ENCODE measurements at regions not wholly inside any gene's neighbourhood (a gene's known extent, or its start where the extent isn't known, plus 50 kb on each side); places are given as distances from the start of the nearest gene placed in this dataset.
A peak's percentile ranks its signal among the peaks of the same experiment; 100 is the strongest.

DNA sequence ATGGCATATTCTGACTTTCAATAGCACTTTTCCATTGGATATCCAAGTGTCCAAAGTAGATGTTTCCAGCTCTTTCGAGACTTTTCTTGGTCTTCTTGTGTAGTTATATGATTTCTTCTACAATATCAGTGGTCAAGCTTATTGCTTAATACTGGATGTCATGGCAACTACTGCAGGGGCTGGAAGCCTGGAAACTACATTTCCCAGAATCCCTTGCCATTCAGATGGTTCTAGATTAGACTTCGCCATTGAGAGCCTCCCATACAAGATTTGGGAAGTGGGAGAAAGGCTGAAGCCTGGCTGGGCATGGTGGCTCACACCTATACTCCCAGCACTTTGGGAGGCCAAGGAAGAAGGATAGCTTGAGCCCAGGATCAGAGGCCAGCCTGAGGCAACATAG lies 153.6 kb downstream of the C16orf95 start:
- DNase-seq: no peak
- no peaks in the 10 kb centered on the region for H3K27me3 ChIP-seq (ENCODE audit: control insufficient read depth, insufficient read depth)
- no peaks in the 10 kb centered on the region for H3K4me1 ChIP-seq (ENCODE audit: control insufficient read depth, insufficient read depth, low read length)
- 92% methylated on average over 2 of the region's 2 CpGs for WGBS
- no peak overlapping the region for H3K4me3 ChIP-seq (ENCODE audit: low read length)
- intact Hi-C loops (cut with DNase I): no loop called here
- H3K27ac ChIP-seq (ENCODE audit: low read length): no peak overlapping the region
- ATAC-seq: no peak
- H3K9me3 ChIP-seq (ENCODE audit: control insufficient read depth, low read length): no peaks in the 10 kb centered on the region

DNA sequence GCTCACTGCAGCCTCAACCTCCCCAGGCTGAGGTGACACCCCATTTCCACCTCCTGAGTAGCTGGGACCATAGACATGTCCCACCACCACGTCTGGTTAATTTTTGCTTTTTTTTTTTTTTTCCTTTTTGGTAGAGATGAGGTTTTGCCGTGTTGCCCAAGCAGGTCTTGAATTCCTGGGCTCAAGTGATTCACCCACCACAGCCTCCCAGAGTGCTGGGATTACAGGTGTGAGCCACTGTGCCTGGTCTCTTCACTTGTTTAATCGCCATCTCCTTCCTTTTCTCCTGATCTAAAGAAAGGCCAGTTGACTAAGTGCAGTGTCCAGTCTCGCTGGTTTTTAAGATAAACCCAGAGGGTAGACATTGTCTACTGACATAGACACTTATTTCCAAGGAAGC lies 152.0 kb downstream of the C16orf95 start:
- no peak for ATAC-seq
- 83% methylated on average over 4 of the region's 4 CpGs for WGBS
- intact Hi-C loops (cut with DNase I): no loop called here

GRCh38 chr16:87165885-87166284 lies 151.3 kb downstream of the C16orf95 start:
- Histone ChIP-seq H3K27me3 (ENCODE audit: control insufficient read depth, insufficient read depth) (no peaks in the 10 kb centered on the region), H3K4me1 (ENCODE audit: control insufficient read depth, insufficient read depth, low read length) (no peaks in the 10 kb centered on the region), H3K27ac (ENCODE audit: low read length) (no peak overlapping the region), H3K4me3 (ENCODE audit: low read length) (no peak overlapping the region), H3K9me3 (ENCODE audit: control insufficient read depth, low read length) (no peaks in the 10 kb centered on the region)
- DNase-seq (no peak), ATAC-seq (no peak)
- WGBS: 63% methylated on average over 9 of the region's 9 CpGs
- intact Hi-C loops (cut with DNase I): no loop called here

More for the DNA sequence above, 152.0 kb downstream of the C16orf95 start:
- Histone ChIP-seq H3K27ac (ENCODE audit: low read length) (no peak overlapping the region), H3K9me3 (ENCODE audit: control insufficient read depth, low read length) (no peaks in the 10 kb centered on the region), H3K27me3 (ENCODE audit: control insufficient read depth, insufficient read depth) (no peaks in the 10 kb centered on the region), H3K4me1 (ENCODE audit: control insufficient read depth, insufficient read depth, low read length) (no peaks in the 10 kb centered on the region), H3K4me3 (ENCODE audit: low read length) (no peak overlapping the region)
- DNase-seq: no peak

GRCh38 chr16:87166321-87166720 lies 150.9 kb downstream of the C16orf95 start:
- no peaks in the 10 kb centered on the region for H3K27me3 ChIP-seq (ENCODE audit: control insufficient read depth, insufficient read depth)
- 85% methylated on average over 9 of the region's 9 CpGs for WGBS
- H3K27ac ChIP-seq (ENCODE audit: low read length): no peak overlapping the region
- H3K4me1 ChIP-seq (ENCODE audit: control insufficient read depth, insufficient read depth, low read length): no peaks in the 10 kb centered on the region
- DNase-seq (no peak), ATAC-seq (no peak)
- no peaks in the 10 kb centered on the region for H3K9me3 ChIP-seq (ENCODE audit: control insufficient read depth, low read length)
- intact Hi-C loops (cut with DNase I): no loop called here
- H3K4me3 ChIP-seq (ENCODE audit: low read length): no peak overlapping the region

DNA sequence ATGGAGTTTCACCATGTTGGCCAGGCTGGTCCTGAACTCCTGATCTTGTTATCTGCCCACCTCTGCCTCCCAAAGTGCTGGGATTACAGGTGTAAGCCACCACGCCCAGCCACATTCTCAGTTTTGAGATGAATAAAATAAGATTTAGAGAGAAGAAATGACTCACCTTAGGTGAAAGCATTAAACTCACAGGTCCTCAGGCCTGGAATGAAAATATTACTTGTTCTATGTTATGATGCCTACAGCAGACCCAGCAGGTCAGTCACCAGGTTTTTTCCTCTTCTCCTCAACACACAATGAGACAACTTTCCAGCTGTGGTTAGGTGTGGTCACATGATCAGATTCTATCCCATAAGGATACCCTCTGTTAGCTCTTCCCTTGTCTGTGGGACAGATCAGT lies 150.3 kb downstream of the C16orf95 start:
- Histone ChIP-seq H3K27me3 (ENCODE audit: control insufficient read depth, insufficient read depth) (no peaks in the 10 kb centered on the region), H3K4me3 (ENCODE audit: low read length) (no peak overlapping the region), H3K4me1 (ENCODE audit: control insufficient read depth, insufficient read depth, low read length) (no peaks in the 10 kb centered on the region), H3K9me3 (ENCODE audit: control insufficient read depth, low read length) (no peaks in the 10 kb centered on the region), H3K27ac (ENCODE audit: low read length) (no peak overlapping the region)
- intact Hi-C loops (cut with DNase I): no loop called here
- ATAC-seq: no peak
- WGBS: 90% methylated on average over 1 of the region's 1 CpG
- no peak for DNase-seq

DNA sequence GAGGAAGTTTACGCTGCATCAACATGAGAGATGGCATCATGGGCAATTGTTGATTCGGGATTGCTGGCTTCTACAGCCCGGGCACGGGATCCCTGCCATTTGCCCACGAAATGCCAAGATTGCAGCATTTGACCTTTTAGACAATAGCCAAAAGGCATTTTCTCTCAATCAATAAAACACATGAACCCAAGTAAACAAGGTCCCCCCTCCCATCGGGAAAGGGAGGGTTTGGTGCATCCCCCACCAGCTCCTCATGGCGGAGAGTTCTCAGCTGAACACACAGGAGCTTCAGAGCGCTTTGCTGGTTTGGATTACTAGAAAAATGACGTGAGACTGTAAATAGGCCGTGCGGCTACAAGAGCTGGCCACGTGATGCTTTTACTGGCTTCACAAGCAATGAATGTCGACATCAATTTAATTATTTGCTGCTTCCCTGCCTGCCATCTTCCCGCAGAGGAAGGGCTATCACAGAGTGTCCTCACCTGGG lies 147.6 kb downstream of the C16orf95 start:
- ATAC-seq: no peak
- Histone ChIP-seq H3K4me1 (ENCODE audit: control insufficient read depth, insufficient read depth, low read length) (no peaks in the 10 kb centered on the region), H3K9me3 (ENCODE audit: control insufficient read depth, low read length) (no peaks in the 10 kb centered on the region), H3K27ac (ENCODE audit: low read length) (no peak overlapping the region), H3K27me3 (ENCODE audit: control insufficient read depth, insufficient read depth) (no peaks in the 10 kb centered on the region), H3K4me3 (ENCODE audit: low read length) (no peak overlapping the region)
- 79% methylated on average over 14 of the region's 14 CpGs for WGBS
- no peak for DNase-seq
- intact Hi-C loops (cut with DNase I): no loop called here

- ATAC-seq (no peak), DNase-seq (no peak)
- no peaks in the 10 kb centered on the region for H3K4me1 ChIP-seq (ENCODE audit: control insufficient read depth, insufficient read depth, low read length)
- intact Hi-C loops (cut with DNase I): no loop called here
- H3K4me3 ChIP-seq (ENCODE audit: low read length): no peak overlapping the region
- 92% methylated on average over 5 of the region's 5 CpGs for WGBS
- H3K27me3 ChIP-seq (ENCODE audit: control insufficient read depth, insufficient read depth): no peaks in the 10 kb centered on the region
- no peaks in the 10 kb centered on the region for H3K9me3 ChIP-seq (ENCODE audit: control insufficient read depth, low read length)
- H3K27ac ChIP-seq (ENCODE audit: low read length): no peak overlapping the region
These were observed 146.9 kb downstream of the C16orf95 start for GRCh38 chr16:87170310-87170709.

DNA sequence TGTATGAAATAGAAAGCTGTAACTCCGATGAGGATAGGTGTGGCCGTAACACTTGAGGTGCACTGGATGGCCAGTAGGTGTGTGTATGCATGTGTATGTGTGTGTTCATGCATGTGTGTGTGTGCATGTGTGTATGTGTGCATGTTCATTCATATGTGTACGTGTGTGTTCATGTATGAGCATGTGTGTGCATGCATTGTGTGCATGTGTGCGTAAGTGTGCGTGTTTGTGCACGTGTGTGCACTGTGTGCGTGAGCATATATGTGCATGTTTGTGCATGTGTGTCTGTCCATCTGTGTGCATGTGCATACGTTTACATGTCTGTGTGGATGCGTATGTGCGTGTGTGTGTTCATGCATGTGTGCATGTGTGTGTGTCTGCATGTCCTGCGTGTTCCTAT lies 145.5 kb downstream of the C16orf95 start:
- no peak for DNase-seq
- H3K27ac ChIP-seq (ENCODE audit: low read length): no peak overlapping the region
- H3K9me3 ChIP-seq (ENCODE audit: control insufficient read depth, low read length): no peaks in the 10 kb centered on the region
- H3K27me3 ChIP-seq (ENCODE audit: control insufficient read depth, insufficient read depth): no peaks in the 10 kb centered on the region
- no peaks in the 10 kb centered on the region for H3K4me1 ChIP-seq (ENCODE audit: control insufficient read depth, insufficient read depth, low read length)
- no peak overlapping the region for H3K4me3 ChIP-seq (ENCODE audit: low read length)
- intact Hi-C loops (cut with DNase I): no loop called here
- no peak for ATAC-seq
- WGBS: 96% methylated on average over 11 of the region's 11 CpGs

DNA sequence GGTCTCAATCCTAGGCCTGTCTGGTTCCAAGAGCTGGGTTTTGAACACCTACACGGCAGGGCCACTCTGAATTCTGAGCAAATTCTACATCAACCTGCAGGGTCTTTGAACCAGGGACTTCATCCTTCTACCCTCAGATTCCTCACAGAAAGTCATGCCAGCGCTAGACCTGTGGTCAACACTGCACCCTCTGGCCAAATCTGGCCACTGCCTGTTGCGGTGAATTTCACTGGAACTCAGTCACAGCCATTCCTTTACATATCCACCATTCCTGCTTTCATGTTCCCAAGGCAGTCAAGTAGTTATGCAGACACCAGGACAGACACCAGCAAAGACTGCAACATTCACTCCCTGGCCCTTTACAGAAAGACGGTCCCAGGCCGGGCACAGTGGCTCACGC lies 144.6 kb downstream of the C16orf95 start:
- intact Hi-C loops (cut with DNase I): no loop called here
- Histone ChIP-seq H3K9me3 (ENCODE audit: control insufficient read depth, low read length) (no peaks in the 10 kb centered on the region), H3K4me3 (ENCODE audit: low read length) (no peak overlapping the region), H3K4me1 (ENCODE audit: control insufficient read depth, insufficient read depth, low read length) (no peaks in the 10 kb centered on the region), H3K27ac (ENCODE audit: low read length) (no peak overlapping the region), H3K27me3 (ENCODE audit: control insufficient read depth, insufficient read depth) (no peaks in the 10 kb centered on the region)
- DNase-seq (no peak), ATAC-seq (no peak)
- 90% methylated on average over 6 of the region's 6 CpGs for WGBS

- intact Hi-C loops (cut with DNase I): no loop called here
- Histone ChIP-seq H3K27ac (ENCODE audit: low read length) (no peak overlapping the region), H3K9me3 (ENCODE audit: control insufficient read depth, low read length) (no peaks in the 10 kb centered on the region), H3K27me3 (ENCODE audit: control insufficient read depth, insufficient read depth) (no peaks in the 10 kb centered on the region), H3K4me1 (ENCODE audit: control insufficient read depth, insufficient read depth, low read length) (no peaks in the 10 kb centered on the region), H3K4me3 (ENCODE audit: low read length) (no peak overlapping the region)
- WGBS: 53% methylated on average over 10 of the region's 10 CpGs
- peak in 1 of 2 donors; percentile 72 for ATAC-seq
- DNase-seq: peak in 1 of 3 donors; percentile 28
These were observed 143.8 kb downstream of the C16orf95 start for GRCh38 chr16:87173294-87173893.

- Histone ChIP-seq H3K9me3 (ENCODE audit: control insufficient read depth, low read length) (no peaks in the 10 kb centered on the region), H3K4me1 (ENCODE audit: control insufficient read depth, insufficient read depth, low read length) (no peaks in the 10 kb centered on the region), H3K27ac (ENCODE audit: low read length) (no peak overlapping the region), H3K27me3 (ENCODE audit: control insufficient read depth, insufficient read depth) (no peaks in the 10 kb centered on the region), H3K4me3 (ENCODE audit: low read length) (no peak overlapping the region)
- 86% methylated on average over 5 of the region's 5 CpGs for WGBS
- no peak for DNase-seq
- ATAC-seq: no peak
- intact Hi-C loops (cut with DNase I): no loop called here
These were observed 143.1 kb downstream of the C16orf95 start for GRCh38 chr16:87174061-87174460.

DNA sequence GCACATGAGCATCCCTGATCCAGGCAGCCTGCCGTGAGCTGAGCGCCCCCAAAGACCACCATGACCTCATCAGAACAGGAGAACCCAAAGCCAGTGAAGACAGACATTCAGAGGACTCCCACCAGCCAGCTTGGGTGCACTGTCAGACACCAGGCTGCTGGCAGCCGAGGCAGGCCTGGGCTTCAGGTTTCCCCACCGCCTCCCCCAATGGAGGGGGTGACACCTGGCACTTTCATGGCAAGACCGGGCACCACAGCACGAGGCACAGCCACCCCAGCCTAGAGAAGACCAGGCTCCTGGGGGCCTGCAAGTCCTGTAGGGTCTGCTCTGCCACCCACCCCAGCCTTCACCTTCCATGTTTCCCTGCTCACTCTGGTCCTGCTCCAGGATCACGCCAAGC lies 140.5 kb downstream of the C16orf95 start:
- WGBS: 94% methylated on average over 7 of the region's 7 CpGs
- no peaks in the 10 kb centered on the region for H3K9me3 ChIP-seq (ENCODE audit: control insufficient read depth, low read length)
- DNase-seq (no peak), ATAC-seq (no peak)
- intact Hi-C loops (cut with DNase I): no loop called here
- H3K27me3 ChIP-seq (ENCODE audit: control insufficient read depth, insufficient read depth): no peaks in the 10 kb centered on the region
- H3K4me3 ChIP-seq (ENCODE audit: low read length): no peak overlapping the region
- no peaks in the 10 kb centered on the region for H3K4me1 ChIP-seq (ENCODE audit: control insufficient read depth, insufficient read depth, low read length)
- H3K27ac ChIP-seq (ENCODE audit: low read length): no peak overlapping the region

Data from right cardiac atrium (tissue), 5 donors.